ENCODE measurements at regions not wholly inside any gene's neighbourhood (a gene's known extent, or its start where the extent isn't known, plus 50 kb on each side); places are given as distances from the start of the nearest gene placed in this dataset.
"Not testable (repeated sequence)": the region's sequence is repeated elsewhere in the genome, so short reads cannot be mapped to it uniquely, and the experiment has no call there.

- DNase-seq (ENCODE audit: low spot score), result no peak
Measured at GRCh38 chr3:153840487-153840886, 280.7 kb upstream of the ARHGEF26 start.

- no peak for DNase-seq (ENCODE audit: low spot score)
Measured at GRCh38 chr3:153843994-153844393, 277.2 kb upstream of the ARHGEF26 start.

- no peak for DNase-seq (ENCODE audit: low spot score)
Measured at GRCh38 chr3:153845311-153845710, 275.9 kb upstream of the ARHGEF26 start.

- no peak for DNase-seq (ENCODE audit: low spot score)
Measured at GRCh38 chr3:153848702-153849101, 272.5 kb upstream of the ARHGEF26 start.

GRCh38 chr3:153852355-153852754 lies 268.8 kb upstream of the ARHGEF26 start:
- DNase-seq (ENCODE audit: low spot score), result no peak

GRCh38 chr3:153853163-153853562 lies 268.0 kb upstream of the ARHGEF26 start:
- DNase-seq (ENCODE audit: low spot score), result no peak

GRCh38 chr3:153855772-153856171 lies 265.4 kb upstream of the ARHGEF26 start:
- no peak for DNase-seq (ENCODE audit: low spot score)

GRCh38 chr3:153856932-153857331 lies 264.3 kb upstream of the ARHGEF26 start:
- no peak for DNase-seq (ENCODE audit: low spot score)

GRCh38 chr3:153864793-153865192 lies 256.4 kb upstream of the ARHGEF26 start:
- DNase-seq (ENCODE audit: low spot score), result no peak

GRCh38 chr3:153866901-153867300 lies 254.3 kb upstream of the ARHGEF26 start:
- no peak for DNase-seq (ENCODE audit: low spot score)

- not testable (repeated sequence) for DNase-seq (ENCODE audit: low spot score)
Measured at GRCh38 chr3:153874348-153874747, 246.8 kb upstream of the ARHGEF26 start.

- DNase-seq (ENCODE audit: low spot score), result no peak
Measured at GRCh38 chr3:153880493-153880892, 240.7 kb upstream of the ARHGEF26 start.

- DNase-seq (ENCODE audit: low spot score), result no peak
Measured at GRCh38 chr3:153881201-153881600, 240.0 kb upstream of the ARHGEF26 start.

GRCh38 chr3:153885359-153885758 lies 235.8 kb upstream of the ARHGEF26 start:
- DNase-seq (ENCODE audit: low spot score), result no peak

GRCh38 chr3:153889905-153890334 lies 231.3 kb upstream of the ARHGEF26 start:
- no peak for DNase-seq (ENCODE audit: low spot score)

GRCh38 chr3:153892126-153892525 lies 229.1 kb upstream of the ARHGEF26 start:
- DNase-seq (ENCODE audit: low spot score), result no peak

GRCh38 chr3:153894857-153895256 lies 226.3 kb upstream of the ARHGEF26 start:
- no peak for DNase-seq (ENCODE audit: low spot score)

- DNase-seq (ENCODE audit: low spot score), result no peak
Measured at GRCh38 chr3:153896197-153896596, 225.0 kb upstream of the ARHGEF26 start.

- no peak for DNase-seq (ENCODE audit: low spot score)
Measured at GRCh38 chr3:153897025-153897723, 224.0 kb upstream of the ARHGEF26 start.

GRCh38 chr3:153897842-153898241 lies 223.3 kb upstream of the ARHGEF26 start:
- DNase-seq (ENCODE audit: low spot score), result no peak

GRCh38 chr3:153901152-153901551 lies 220.0 kb upstream of the ARHGEF26 start:
- DNase-seq (ENCODE audit: low spot score), result no peak

GRCh38 chr3:153901991-153902390 lies 219.2 kb upstream of the ARHGEF26 start:
- DNase-seq (ENCODE audit: low spot score), result no peak

GRCh38 chr3:153903430-153903829 lies 217.8 kb upstream of the ARHGEF26 start:
- DNase-seq (ENCODE audit: low spot score), result no peak

GRCh38 chr3:153906366-153906765 lies 214.8 kb upstream of the ARHGEF26 start:
- DNase-seq (ENCODE audit: low spot score), result no peak
